ENCODE measurements at regions not wholly inside any gene's neighbourhood (a gene's known extent, or its start where the extent isn't known, plus 50 kb on each side); places are given as distances from the start of the nearest gene placed in this dataset.

DNA sequence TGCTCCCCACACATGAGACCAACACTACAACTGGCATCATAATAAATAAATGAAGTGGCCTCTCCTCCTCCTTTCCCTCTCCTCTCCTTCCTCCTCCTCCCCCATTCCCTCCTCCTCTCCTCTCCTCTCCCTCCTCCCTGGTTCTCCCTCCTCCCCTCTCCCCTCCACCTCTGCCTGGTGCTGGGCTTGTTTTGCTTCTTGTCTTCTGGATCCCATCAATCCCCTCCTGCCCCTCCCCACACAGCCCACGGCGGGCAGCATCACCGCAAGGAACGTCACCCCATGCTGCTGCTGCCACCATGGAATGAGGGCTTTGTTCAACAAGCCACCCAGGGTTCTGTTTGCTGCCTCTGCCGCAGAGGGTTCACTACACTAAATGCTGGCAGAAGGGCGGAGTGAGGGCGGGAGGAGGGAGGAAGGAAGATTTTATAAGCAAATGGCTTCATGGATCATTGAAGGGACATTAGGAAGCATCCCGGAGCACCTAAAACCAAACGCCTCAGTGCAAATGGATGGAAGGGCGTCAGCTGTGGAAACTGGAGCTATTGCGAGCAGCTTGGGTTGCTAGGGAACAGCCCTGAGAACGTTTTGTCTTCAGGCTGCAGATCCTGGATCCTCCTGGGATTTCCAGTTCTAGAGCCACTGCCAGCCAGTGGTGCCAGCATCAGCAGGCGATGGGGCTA, 379.7 kb upstream of the ZMIZ1 start:
- peak; percentile 71 for DNase-seq (ENCODE audit: low read depth)

DNA sequence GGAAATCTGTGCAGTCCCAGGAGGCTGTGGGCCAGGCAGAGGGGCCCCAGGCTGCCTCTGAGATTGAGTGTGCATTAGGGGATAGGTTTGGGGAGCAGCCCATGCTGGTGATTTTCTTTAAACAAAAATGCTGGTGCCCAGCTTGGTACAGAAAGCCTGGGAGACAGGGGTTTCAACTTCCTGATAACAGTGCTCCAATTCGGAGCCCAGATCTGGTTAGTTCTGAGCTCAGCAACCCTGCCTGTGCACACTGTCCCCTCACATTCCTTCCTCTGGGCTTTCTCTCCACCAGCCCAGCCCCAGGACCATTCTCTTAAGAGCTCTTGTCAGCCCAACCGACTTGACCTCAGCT, 379.2 kb upstream of the ZMIZ1 start:
- DNase-seq (ENCODE audit: low read depth) = no peak

DNA sequence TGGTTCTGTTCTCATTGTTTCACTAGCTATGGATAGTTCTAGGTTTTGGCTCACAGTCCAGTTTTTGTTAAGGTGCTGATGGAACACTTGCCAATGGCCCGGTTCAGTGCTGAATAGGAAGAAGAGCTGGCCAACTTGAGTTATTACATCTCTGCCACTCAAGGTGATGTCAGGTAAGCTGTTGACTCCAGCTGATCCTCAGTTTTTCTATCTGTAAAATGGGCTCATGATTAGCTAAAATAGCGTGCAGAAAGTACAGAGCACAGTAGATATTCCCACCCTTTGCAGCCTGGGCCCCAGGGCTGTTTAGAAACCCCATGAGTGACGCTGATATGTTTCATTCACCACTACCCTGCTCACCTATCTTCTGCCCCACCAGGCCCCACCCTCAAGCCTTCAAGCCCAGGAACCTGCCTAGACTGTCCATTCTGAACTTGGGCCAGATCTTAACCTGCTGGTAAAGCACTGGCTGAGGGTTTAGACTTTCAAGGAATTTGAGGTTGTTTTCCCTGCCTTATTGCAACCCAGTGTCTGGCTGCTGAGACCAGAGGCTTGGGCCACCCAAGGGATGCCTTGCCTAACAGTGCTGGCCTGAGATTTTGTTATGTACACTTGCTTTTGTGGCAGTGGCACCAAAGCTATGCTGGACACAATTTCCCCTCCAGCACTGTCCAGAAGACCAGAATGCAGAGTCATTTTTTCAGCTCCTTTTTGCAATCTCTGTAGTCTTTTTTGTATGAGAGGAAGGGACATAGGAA, 378.2 kb upstream of the ZMIZ1 start:
- DNase-seq (ENCODE audit: low read depth) = no peak

DNA sequence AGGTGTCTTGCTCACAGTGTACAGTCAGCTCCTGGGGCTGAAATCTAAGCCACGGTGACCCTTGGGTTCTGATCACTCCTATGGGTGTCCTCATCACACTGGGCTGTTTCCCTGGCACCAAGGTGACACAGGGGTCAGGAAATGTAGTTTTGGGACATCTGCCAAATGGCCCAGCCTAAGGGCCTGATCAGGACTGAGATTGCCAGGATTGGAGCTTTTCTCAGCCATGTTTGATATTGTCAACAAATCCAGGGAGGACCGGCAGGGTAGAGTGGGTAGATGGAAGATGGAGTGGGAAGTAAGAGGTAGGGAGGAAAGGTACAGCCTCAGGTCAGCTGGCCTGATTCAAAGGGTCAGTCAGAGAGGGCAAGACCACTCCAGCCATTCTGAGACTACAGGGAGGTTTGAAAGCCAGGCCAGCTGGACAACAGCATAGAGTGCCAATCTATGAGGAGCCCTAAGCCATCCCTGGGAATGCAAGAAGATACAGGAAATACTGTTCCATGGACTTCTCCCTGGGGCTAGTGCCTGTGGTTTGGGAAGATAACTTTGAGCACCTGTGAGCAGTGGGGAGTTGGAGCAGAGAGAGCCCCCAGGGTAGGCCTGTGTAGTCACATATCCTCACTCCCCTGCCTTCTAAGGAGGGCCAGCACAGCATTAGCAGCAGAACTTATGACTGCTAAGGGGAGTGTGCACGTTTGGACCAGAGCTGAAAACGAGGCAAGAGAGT, 377.3 kb upstream of the ZMIZ1 start:
- DNase-seq (ENCODE audit: low read depth) = no peak

DNA sequence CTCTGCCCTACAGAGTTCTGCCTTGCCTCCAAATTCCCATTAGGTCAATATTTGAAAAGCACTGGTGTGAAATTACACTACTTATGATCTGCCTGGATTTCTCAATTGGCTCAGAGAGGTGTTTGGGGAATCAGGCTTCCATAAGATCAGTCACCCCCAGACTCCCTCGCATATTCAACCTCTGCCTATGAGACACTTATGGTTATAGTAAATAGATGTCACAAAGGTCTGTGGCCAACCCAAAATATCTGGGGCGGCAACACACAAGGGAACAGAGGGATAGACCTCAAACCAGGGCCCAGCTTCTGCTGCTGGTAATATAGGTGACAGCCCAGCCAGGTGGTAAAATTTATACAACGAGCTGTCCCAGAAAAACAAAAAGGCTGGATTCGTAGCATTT, 376.7 kb upstream of the ZMIZ1 start:
- DNase-seq (ENCODE audit: low read depth) = no peak

DNA sequence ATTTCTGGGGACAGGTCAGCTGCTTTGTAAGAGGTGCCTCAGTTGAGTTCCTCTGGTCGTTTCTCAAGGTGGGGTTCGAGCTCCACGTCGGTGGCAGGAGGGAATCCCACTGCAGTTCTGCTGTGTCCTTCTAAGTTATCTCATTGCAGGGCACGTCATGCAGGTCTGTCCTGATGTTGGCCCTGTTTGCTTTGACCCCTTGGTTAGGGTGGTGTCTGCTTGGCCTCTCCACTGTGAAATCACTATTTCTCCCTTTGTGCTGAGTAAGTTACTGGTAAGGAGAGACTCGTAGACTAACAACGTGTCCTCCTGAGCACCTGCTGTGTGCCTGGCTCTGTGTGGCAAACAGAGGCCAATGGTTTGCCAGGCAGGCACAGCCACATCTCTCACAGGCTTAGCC, 372.9 kb upstream of the ZMIZ1 start:
- DNase-seq (ENCODE audit: low read depth) = no peak

DNA sequence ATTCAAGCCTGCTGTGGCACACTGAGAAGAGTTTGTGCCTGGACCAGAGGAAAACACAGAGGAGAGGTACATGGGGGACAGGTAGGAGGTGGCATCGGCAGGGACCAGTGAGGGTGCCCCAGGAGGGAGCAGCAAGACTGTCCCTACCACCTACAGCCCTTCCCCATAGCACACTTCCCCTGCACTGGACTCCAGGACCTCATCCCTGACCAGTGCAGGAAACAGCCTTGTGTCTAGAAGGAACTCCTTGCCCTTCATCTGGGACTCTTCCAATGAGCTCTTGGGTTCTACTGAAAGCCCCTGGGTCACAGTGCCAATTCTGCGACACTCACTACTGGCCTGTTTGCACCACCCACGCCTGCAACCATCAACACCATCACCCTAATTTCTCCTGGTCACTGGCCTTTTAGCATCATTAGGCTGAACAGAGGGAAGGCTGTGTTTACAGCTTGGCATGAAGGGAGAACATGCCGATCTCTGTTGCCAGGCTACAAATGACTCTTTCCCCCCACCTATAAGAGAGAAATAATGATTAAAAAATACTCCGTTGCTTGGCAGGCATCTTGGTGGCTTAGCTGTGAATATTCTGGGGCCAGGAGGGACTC, 371.9 kb upstream of the ZMIZ1 start:
- no peak for DNase-seq (ENCODE audit: low read depth)

DNA sequence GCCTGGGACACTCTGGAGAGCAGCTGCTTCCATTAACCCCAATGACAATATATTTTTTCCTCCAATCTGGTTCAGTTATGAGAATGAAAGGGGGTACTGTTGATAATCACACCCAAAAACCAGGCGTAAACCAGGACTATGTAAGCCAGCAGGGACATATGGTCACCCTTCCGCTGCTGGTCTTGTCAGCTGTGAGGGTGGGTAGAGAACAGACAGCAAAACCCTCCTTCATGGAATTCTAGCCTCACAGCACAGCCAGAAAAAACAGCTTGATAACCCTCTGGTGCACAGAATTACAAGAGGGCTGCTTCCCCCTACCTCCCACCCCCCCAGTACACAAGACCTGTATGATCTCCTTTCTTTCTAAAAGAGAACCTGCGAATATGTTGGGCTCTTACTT, 368.8 kb upstream of the ZMIZ1 start:
- no peak for DNase-seq (ENCODE audit: low read depth)

DNA sequence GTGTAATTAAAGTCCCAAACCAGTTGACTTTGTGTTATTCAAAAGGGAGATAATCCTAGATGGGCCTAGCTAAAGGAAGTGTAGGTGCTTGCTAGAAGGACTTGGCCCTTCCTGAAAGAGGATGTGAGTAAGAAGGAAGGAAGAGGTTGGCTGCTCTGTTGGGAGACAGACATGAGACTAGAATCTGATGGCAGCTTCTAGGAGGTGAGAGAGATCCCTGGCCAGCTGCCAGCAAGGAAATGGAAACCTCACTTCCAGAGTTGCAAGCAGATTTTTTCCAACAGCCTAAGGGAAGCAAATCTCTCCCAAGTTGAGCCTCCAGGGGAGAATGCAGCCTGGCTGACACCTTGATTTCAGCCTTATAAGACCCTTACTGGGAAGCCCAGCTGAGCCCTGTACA, 368.4 kb upstream of the ZMIZ1 start:
- DNase-seq (ENCODE audit: low read depth) = no peak

DNA sequence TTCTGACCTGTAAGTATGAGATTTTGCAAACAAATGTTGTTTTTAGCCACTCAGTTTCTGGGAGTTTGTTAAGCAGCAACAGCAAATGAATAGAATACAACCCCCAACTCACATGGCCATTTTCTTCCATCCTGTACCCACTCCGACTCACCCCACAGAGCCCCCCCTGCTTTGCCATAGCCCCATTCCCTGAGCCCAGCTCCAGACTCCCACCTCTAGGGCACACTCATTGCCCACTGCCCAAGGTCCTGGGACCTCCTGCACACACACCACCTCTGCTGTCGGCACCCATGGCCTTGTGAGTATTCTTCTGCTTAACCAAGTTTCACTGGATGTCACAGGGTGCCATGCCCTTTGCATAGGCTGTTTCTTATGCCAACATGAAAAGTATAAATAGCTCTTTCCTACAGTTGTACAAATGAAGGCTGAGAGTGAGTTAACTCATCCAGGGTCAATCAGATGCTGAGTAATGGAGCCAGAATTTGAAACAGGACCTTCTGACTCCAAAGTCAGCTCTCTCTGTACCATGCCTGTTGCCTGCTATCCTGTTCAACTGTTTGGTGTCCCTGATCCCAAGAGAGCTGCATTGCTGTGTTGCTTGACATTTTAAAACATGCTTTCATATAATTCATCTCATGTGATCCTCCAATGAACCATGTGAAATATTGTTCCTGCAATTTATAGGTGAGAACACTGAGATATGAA, 367.8 kb upstream of the ZMIZ1 start:
- DNase-seq (ENCODE audit: low read depth) = no peak

DNA sequence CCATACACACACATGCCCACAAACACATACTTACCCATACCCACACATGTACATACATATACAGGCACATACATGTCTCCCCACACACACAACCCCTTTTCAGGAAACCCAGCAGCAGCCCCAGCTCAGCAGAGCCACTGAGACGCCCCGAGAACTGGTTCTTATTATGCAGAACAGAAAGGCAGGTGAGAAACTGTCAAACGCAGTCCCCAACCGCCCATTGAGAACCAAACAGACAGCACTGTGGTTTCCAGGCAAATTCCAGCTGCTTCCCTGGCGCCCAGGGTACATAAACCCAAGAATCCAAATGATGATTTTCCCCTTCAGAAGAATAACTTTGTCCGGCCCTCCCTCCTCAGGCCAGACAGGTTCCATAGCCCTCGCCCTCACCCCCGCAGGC, 366.6 kb upstream of the ZMIZ1 start:
- no peak for DNase-seq (ENCODE audit: low read depth)

DNA sequence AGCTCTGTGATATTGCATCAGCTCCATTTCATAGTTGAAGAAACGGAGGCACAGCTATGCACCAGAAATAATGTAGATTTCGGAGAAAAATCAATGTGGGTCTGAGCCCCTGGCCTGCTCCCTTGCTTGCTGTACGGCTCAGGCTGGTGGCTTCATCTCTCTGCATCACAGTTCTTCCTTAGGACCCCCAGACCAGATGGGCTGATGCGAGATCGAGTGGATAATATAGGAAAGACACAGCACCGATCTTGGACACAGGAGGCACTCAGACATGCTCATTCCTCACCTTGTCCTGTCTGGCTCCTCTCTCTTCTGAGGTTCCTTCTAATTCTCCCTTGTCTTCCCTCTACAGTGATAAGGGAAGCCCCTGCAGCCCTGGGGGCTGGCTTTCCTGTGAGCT, 365.9 kb upstream of the ZMIZ1 start:
- no peak for DNase-seq (ENCODE audit: low read depth)

DNA sequence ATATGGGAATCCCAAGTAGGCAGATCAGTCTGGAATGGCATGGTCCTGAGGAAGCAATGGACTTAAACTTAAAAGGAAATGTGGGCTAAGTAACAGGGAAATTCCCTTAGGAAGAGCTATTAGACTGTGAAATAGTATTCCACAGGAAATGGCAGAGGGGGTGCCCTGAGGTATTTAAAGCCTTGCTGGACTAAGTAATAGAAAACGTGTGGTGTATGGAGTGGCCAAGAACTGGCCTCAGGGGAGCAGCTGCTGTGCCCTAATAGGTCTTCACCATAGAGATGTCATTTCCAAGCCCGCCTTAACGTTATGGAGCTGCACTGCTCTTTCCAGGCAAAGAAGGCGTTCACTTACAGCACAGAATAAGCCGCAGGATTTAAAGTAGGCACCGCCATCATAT, 365.2 kb upstream of the ZMIZ1 start:
- DNase-seq (ENCODE audit: low read depth) = no peak

DNA sequence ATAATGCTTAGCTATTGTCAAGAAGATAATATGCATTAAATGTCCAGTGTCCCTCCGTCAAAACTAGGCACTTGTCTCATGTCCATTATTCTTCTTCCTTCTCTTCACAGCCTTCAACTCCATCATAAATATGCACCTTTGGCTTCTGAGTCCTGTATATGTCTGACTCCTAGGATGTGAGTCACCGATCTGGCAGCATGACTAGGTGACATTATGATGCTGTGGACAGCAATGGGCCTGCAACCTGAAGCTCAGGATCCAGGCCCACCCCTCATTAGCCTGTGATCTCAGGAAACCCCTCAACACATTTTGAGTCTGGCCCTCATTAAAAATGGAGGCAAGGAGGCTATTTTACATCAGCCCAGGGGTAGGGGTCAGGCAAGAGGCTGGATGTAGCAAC, 362.5 kb upstream of the ZMIZ1 start:
- DNase-seq (ENCODE audit: low read depth) = no peak

DNA sequence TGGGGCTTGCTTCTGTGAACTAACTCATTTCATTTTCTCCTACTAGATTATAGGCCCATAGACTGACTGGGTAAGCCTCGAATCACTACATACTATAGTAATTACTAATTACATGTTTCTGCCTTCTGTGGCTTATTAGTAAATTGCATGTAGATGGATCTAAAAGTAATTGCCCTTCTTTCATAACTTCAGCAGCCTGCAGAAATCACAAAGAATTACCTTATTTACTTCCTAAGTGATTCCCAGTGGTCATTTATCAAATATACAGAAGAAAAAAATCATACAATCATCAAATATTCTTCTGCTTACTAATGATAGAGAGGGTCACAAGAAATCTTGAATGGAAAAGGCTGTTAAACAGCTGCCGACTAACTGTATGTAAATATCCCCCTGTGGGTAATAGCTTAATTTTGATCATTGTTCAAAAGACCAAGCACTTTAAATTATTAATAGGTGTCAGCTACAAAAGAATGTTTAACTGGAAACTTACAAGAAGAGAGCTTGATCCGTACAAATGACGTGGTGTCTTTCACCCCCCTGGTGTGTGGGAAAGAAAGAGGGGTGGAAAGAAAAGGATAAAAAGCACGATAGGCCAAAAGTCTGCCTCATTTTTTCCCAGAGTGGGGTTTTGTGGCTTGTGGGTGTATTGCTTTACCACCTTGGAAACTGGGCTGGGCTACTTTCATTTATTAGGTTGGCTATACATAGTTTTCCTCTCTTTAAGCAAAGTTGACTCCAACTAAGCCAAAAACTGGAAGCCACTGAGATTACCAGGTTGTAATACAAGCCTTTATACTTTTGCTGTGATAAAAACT, 361.8 kb upstream of the ZMIZ1 start:
- no peak for DNase-seq (ENCODE audit: low read depth)

DNA sequence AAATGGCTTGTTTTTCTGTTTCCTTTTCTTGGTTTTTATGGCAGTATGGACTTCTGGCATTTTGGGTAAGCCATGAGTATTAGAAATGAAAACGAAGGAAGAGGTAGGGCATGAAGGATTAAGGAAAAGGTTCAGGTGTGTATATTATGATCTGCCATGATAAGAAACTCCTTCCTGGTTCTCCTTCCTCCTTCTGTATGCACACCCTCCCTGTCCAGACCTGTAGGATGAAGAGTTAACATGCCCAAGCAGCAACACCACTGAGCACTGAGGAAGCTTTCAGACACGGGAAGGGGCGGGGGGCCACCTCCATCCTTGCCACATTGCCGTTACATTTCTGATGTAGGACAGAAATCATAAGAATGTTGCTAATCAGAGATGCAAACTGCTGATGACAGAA, 361.0 kb upstream of the ZMIZ1 start:
- no peak for DNase-seq (ENCODE audit: low read depth)

DNA sequence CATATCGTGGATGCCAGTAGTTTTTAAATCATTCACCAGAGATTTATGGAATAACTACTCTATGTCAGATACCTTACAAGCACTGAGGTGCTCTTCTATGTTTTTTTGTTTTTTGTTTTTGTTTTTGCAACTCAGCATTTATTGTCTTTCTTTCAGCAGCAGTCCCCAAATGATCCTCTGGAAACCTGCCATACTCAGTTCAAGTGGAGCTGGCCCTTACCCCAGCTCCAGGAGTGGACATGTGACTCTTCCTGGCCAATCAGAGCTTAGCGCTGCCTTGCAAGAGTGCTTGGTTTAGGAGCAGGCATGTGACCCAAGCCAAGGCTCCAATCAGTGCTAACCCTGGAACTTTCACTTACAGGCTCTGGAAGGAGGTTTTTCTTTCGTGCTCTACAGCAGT, 356.6 kb upstream of the ZMIZ1 start:
- no peak for DNase-seq (ENCODE audit: low read depth)

DNA sequence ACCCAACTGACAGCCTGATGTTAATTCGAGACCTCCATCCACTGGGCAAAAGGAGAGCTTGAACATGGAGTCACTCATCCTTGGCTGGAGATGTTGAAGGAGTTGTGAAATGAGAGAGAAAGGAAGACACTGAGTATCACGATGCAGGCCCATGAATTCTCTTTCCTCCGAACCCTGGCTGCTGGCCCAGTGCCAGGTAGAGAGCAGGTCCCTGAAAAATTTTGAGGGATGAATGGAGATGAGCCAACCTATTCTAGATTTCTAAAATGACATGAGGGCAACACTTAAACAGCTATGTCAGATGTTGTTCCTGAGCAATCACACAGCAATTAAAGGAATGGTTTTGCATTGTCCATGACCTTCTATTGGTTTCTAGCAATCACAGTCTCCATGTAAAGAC, 355.1 kb upstream of the ZMIZ1 start:
- DNase-seq (ENCODE audit: low read depth) = no peak

DNA sequence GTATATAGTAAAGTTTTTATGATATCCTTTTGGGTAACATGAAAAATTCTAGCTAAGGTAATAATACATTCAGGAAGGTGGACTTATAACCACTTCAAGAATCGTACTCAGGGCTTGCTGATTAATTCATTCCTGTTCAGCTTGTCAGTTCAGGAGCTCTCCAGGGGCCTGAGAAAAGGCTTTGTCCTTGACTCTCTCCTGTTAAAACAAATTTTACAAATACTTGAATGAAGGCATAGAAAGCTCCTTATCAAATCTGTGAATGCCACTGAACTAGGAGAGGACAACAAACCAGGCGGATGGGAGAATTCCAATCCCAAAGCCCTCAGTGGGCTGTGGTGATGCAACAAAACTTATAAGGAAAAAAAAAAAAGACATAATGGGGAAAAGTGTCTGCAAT, 354.5 kb upstream of the ZMIZ1 start:
- no peak for DNase-seq (ENCODE audit: low read depth)

DNA sequence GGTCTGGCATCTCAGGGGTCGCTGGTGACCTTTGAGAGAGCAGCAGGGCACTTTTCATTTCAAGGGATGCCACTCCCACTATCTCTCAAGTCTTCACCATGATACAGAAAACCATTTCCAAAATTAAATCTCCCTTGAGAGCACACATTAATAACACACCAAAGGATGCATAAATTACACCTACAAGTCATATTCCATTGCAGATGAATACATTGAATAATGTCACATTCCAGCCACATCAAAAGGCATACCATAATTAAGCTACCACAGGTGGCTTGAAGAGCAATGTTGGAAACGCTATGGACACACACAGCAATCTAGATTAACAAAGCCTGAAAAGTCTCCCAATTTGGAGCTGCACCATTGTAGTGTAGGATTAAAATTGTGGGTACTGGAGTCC, 353.3 kb upstream of the ZMIZ1 start:
- DNase-seq (ENCODE audit: low read depth) = no peak

DNA sequence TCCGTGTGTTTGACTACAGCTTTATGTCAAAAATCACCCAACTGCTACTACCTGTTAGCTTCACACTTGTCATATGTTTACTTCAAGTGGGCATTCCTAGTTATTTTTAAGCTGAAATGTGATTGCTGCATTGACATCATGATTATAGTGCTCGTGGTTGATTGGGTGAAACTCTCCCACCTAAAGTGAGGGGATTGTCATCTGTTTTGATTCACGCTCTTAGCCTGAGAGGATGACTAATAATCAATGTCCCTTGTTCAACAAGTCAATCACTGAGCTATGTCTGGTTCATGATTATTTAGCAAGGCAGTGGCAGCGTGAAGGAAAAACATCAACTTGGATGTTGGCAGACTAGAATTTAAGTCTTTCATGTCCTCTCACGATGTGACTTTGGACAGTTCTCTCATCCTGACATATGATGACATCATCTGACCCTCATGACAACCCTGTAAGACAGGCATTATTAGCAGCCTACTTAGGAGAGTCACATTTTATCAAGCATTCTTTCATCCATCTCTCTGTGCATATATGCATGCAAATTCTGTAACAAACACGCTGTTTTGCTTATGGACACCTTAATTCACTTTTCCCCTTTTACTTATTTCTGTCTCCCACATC, 352.6 kb upstream of the ZMIZ1 start:
- no peak for DNase-seq (ENCODE audit: low read depth)

Data from fibroblast of gingiva (primary cell).